Keratinocyte (primary cell): ENCODE measurements at regions not wholly inside any gene's neighbourhood (a gene's known extent, or its start where the extent isn't known, plus 50 kb on each side); places are given as distances from the start of the nearest gene placed in this dataset.

Source experiments
- DNase-seq: peaks from one replicate; pipeline ENCODE4 v3.0.0-alpha.2; 2011; ENCODE audit warnings: low read depth, missing footprints, low spot score
- FAIRE-seq: peaks from 2 replicates; lab custom pipeline; 2011; peaks lifted over from hg19 to GRCh38; lab: Jason Lieb, UNC
- H2AFZ ChIP-seq: 2 replicates; pipeline ENCODE4 v1.6.0; 2012; ENCODE audit warnings: low read length, control low read depth, inconsistent platforms; ENCODE audit not compliant: control insufficient read depth
- H3K27ac ChIP-seq: 2 replicates; pipeline ENCODE4 v1.5.1; 2011; ENCODE audit warnings: low read length; ENCODE audit not compliant: control insufficient read depth, insufficient read depth
- H3K27me3 ChIP-seq: 3 replicates; pipeline ENCODE4 v1.6.0; 2011; ENCODE audit warnings: low read length; ENCODE audit not compliant: control insufficient read depth, insufficient read depth; ENCODE audit errors: extremely low read depth
- H3K36me3 ChIP-seq, 2 experiments: 2 replicates in 1 of 2; 3 replicates in 1 of 2; pipeline ENCODE4 v1.5.1; 2011; ENCODE audit warnings: low read length in 2 of 2, mild to moderate bottlenecking in 1 of 2; ENCODE audit not compliant: control insufficient read depth in 2 of 2, insufficient read depth in 2 of 2; ENCODE audit errors: extremely low read depth in 1 of 2
- H3K4me1 ChIP-seq: 3 replicates; pipeline ENCODE4 v1.5.1; 2011; ENCODE audit warnings: low read length; ENCODE audit not compliant: control insufficient read depth, insufficient read depth; ENCODE audit errors: extremely low read depth
- H3K4me2 ChIP-seq: 3 replicates; pipeline ENCODE4 v1.6.0; 2011; ENCODE audit warnings: low read depth, low read length; ENCODE audit not compliant: control insufficient read depth, insufficient read depth; ENCODE audit errors: extremely low read depth
- H3K4me3 ChIP-seq, 3 experiments: fragments of 200-600 bp in 1 of 3; sonication (generic) in 1 of 3; 2 replicates in 2 of 3; 3 replicates in 1 of 3; pipeline ENCODE4 v1.5.1; 2011 to 2016; ENCODE audit warnings: low read length in 3 of 3, mild to moderate bottlenecking in 3 of 3, control low read depth in 2 of 3, inconsistent platforms in 1 of 3, low read depth in 1 of 3, mixed read lengths in 1 of 3, mixed run types in 1 of 3, moderate library complexity in 1 of 3; ENCODE audit not compliant: control insufficient read depth in 2 of 3, insufficient read depth in 2 of 3; ENCODE audit errors: extremely low read depth in 1 of 3
- H3K79me2 ChIP-seq: 2 replicates; pipeline ENCODE4 v1.6.0; 2012; ENCODE audit warnings: low read length; ENCODE audit not compliant: control insufficient read depth, insufficient read depth
- H3K9ac ChIP-seq: 3 replicates; pipeline ENCODE4 v1.6.0; 2011; ENCODE audit warnings: low read length; ENCODE audit not compliant: control insufficient read depth, insufficient read depth; ENCODE audit errors: extremely low read depth
- H3K9me1 ChIP-seq: 3 replicates; pipeline ENCODE4 v1.6.0; 2011; ENCODE audit warnings: low read length; ENCODE audit not compliant: control insufficient read depth, insufficient read depth; ENCODE audit errors: extremely low read depth
- H3K9me3 ChIP-seq: 2 replicates; pipeline ENCODE4 v1.5.1; 2012; ENCODE audit warnings: low read depth, low read length; ENCODE audit not compliant: control insufficient read depth
- H4K20me1 ChIP-seq: 3 replicates; pipeline ENCODE4 v1.6.0; 2011; ENCODE audit warnings: low read length; ENCODE audit not compliant: control insufficient read depth, insufficient read depth; ENCODE audit errors: extremely low read depth
- CTCF ChIP-seq, 3 experiments: IDR thresholded peaks in 1 of 3; conservative IDR thresholded peaks in 1 of 3; optimal IDR thresholded peaks in 1 of 3; 2 replicates in 2 of 3; 3 replicates in 1 of 3; pipeline versions ENCODE3 to v1.5.1; 2011; ENCODE audit warnings: low read length in 3 of 3, mild to moderate bottlenecking in 3 of 3, moderate library complexity in 2 of 3, control low read depth in 1 of 3, inconsistent platforms in 1 of 3; ENCODE audit not compliant: insufficient read depth in 2 of 3; ENCODE audit errors: extremely low read depth in 1 of 3
- EZH2 ChIP-seq: IDR thresholded peaks from one replicate; pipeline ENCODE4 v1.6.1; 2012; ENCODE audit warnings: inconsistent platforms, mild to moderate bottlenecking, low read length, moderate library complexity
- dilution Hi-C: fragments of 300-500 bp; cut with MboI; formaldehyde crosslinking; loops from one replicate; pipeline ENCODE4 v1.7.0; 2020; ENCODE audit warnings: low sequenced_read_pairs; ENCODE audit not compliant: extremely low pct_ligation_motif_present

GRCh38 chr12:107475900-107476299, 209.7 kb upstream of the PWP1 start:
- no peaks in the 10 kb centered on the region for H4K20me1 ChIP-seq
- no peak overlapping the region for H3K9ac ChIP-seq
- H3K4me2 ChIP-seq = no peak overlapping the region
- no peaks in the 10 kb centered on the region for H3K36me3 ChIP-seq
- H3K4me3 ChIP-seq = no peak overlapping the region
- dilution Hi-C loops = no loop called here
- no peak overlapping the region for H2AFZ ChIP-seq
- no peaks in the 10 kb centered on the region for H3K27me3 ChIP-seq
- no peak for TF ChIP-seq CTCF (optimal IDR thresholded peaks at IDR 0.05 in 1 of 3, IDR thresholded peaks at IDR 0.05 in 1 of 3, conservative IDR thresholded peaks at IDR 0.05 in 1 of 3; ENCODE audit: extremely low read depth in 1 of 3, insufficient read depth in 2 of 3, low read length in 3 of 3)
- no peak for TF ChIP-seq EZH2
- no peaks in the 10 kb centered on the region for H3K79me2 ChIP-seq
- no peaks in the 10 kb centered on the region for H3K9me1 ChIP-seq
- DNase-seq (no peak), FAIRE-seq (no peak)
- peaks cover 14% of the 10 kb centered on the region for H3K4me1 ChIP-seq
- H3K9me3 ChIP-seq = no peaks in the 10 kb centered on the region
- no peak overlapping the region for H3K27ac ChIP-seq

GRCh38 chr12:107477018-107477417, 208.6 kb upstream of the PWP1 start:
- Histone ChIP-seq H3K9ac (no peak overlapping the region), H3K27me3 (no peaks in the 10 kb centered on the region), H3K36me3 (no peaks in the 10 kb centered on the region), H2AFZ (no peak overlapping the region), H4K20me1 (no peaks in the 10 kb centered on the region), H3K9me1 (no peaks in the 10 kb centered on the region), H3K4me1 (peaks cover 14% of the 10 kb centered on the region), H3K4me2 (no peak overlapping the region), H3K27ac (no peak overlapping the region), H3K79me2 (no peaks in the 10 kb centered on the region), H3K4me3 (no peak overlapping the region), H3K9me3 (no peaks in the 10 kb centered on the region)
- TF ChIP-seq EZH2 (no peak), CTCF (optimal IDR thresholded peaks at IDR 0.05 in 1 of 3, IDR thresholded peaks at IDR 0.05 in 1 of 3, conservative IDR thresholded peaks at IDR 0.05 in 1 of 3; ENCODE audit: extremely low read depth in 1 of 3, insufficient read depth in 2 of 3, low read length in 3 of 3) (no peak)
- FAIRE-seq (no peak), DNase-seq (no peak)
- dilution Hi-C loops = no loop called here
